HFFc6 (cell line): ENCODE measurements at regions not wholly inside any gene's neighbourhood (a gene's known extent, or its start where the extent isn't known, plus 50 kb on each side); places are given as distances from the start of the nearest gene placed in this dataset.
"Not testable (repeated sequence)": the region's sequence is repeated elsewhere in the genome, so short reads cannot be mapped to it uniquely, and the experiment has no call there.

ENCODE experiments used
- DNase-seq: peaks from one replicate; pipeline ENCODE4 v3.0.0-alpha.2; 2018
- H3K27ac Mint-ChIP-seq: 2 replicates; pipeline ENCODE4 v1.8.0; 2020; ENCODE audit warnings: mild to moderate bottlenecking, mixed read lengths
- H3K27me3 Mint-ChIP-seq: 2 replicates; pipeline ENCODE4 v1.8.0; 2021; ENCODE audit warnings: mild to moderate bottlenecking, moderate library complexity, mixed read lengths; ENCODE audit not compliant: insufficient read depth
- H3K36me3 Mint-ChIP-seq: 2 replicates; pipeline ENCODE4 v1.8.0; 2021; ENCODE audit warnings: low read depth, mixed read lengths
- H3K4me1 Mint-ChIP-seq: 2 replicates; pipeline ENCODE4 v1.8.0; 2020; ENCODE audit warnings: low read depth, mixed read lengths
- H3K4me3 Mint-ChIP-seq: 2 replicates; pipeline ENCODE4 v1.8.0; 2020; ENCODE audit warnings: mild to moderate bottlenecking, moderate library complexity, mixed read lengths
- H3K9me3 Mint-ChIP-seq: 2 replicates; pipeline ENCODE4 v1.8.0; 2020; ENCODE audit warnings: mild to moderate bottlenecking, mixed read lengths
- TF ChIP-seq, protein P1 (sequence below): fragments of 200-600 bp; sonication (generic); IDR thresholded peaks from 2 replicates; pipeline ENCODE4 v1.5.0; 2021; ENCODE audit warnings: antibody characterized with exemption, mild to moderate bottlenecking

DNA sequence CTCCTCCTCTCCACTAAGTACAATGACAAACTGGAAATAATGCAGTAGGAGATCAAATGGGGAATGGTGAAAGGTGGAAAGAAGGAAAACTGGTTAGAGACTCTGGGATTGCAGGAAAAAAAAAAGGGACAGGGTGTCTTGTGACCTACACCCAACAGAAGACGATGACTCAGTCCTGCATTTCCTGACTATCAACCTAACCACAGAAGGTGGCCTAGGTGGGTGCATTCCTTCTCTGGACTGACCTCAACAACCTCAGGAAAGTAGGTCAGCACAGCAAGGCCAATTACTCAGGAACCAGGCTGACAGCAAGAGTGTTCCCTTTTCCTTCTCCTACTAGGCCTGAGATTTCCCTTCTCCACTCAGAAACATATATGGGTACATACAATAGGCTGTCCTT is 1386.4 kb upstream of the ZEB2 start:
- peaks cover 4% of the 10 kb centered on the region; the same call in 1 of the 2 replicates for H3K9me3 Mint-ChIP-seq
- no peak overlapping the region for H3K27ac Mint-ChIP-seq
- no peaks in the 10 kb centered on the region for H3K4me1 Mint-ChIP-seq
- no peaks in the 10 kb centered on the region for H3K36me3 Mint-ChIP-seq
- no peaks in the 10 kb centered on the region for H3K27me3 Mint-ChIP-seq
- no peak overlapping the region for H3K4me3 Mint-ChIP-seq
- DNase-seq: no peak
- TF ChIP-seq, protein P1, sequence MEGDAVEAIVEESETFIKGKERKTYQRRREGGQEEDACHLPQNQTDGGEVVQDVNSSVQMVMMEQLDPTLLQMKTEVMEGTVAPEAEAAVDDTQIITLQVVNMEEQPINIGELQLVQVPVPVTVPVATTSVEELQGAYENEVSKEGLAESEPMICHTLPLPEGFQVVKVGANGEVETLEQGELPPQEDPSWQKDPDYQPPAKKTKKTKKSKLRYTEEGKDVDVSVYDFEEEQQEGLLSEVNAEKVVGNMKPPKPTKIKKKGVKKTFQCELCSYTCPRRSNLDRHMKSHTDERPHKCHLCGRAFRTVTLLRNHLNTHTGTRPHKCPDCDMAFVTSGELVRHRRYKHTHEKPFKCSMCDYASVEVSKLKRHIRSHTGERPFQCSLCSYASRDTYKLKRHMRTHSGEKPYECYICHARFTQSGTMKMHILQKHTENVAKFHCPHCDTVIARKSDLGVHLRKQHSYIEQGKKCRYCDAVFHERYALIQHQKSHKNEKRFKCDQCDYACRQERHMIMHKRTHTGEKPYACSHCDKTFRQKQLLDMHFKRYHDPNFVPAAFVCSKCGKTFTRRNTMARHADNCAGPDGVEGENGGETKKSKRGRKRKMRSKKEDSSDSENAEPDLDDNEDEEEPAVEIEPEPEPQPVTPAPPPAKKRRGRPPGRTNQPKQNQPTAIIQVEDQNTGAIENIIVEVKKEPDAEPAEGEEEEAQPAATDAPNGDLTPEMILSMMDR: no peak

DNA sequence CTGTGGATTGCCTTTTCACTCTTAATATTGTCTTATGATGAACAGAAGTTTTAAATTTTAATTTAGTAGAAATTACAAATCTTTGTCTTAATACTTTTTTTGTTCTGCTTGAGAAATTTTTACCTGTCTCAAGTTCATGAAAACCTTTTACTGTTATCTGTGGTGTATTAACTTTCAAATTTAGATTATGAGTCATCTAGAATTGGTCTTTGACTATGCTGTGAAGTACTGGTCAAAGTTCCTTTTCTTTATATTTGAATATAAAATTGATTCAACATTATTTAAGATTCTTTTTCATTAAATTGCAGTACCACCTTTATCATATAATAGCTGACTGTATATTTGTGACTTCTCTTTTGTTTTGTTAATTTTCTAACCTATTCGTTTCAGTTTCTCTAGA is 1385.5 kb upstream of the ZEB2 start:
- Mint-ChIP-seq H3K4me1 (no peaks in the 10 kb centered on the region), H3K27me3 (peaks cover 3% of the 10 kb centered on the region; the same call in 1 of the 2 replicates), H3K36me3 (no peaks in the 10 kb centered on the region), H3K27ac (no peak overlapping the region), H3K9me3 (peaks cover 4% of the 10 kb centered on the region; the same call in 1 of the 2 replicates), H3K4me3 (no peak overlapping the region)
- DNase-seq: no peak
- TF ChIP-seq, protein P1: no peak

DNA sequence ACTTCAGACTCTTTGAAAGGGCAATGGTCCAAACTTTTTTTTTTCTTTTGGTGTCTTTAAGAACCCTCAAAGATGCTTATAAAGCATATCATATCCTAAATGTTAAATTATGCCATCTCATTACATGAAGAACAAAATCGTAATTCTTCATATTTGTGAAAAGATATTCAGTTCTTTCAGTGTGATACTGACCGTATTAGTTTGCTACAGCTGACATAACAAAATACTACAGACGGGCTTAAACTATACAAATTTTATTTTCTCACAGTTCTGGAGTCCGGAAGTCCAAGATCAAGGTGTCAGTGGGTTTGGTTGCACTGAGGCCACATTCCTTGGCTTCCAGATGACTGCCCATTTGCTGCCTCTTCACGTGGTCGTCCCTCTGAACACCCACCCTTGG is 1377.2 kb upstream of the ZEB2 start:
- no peaks in the 10 kb centered on the region for H3K4me1 Mint-ChIP-seq
- no peak for DNase-seq
- TF ChIP-seq, protein P1: no peak
- no peak overlapping the region for H3K27ac Mint-ChIP-seq
- H3K4me3 Mint-ChIP-seq: no peak overlapping the region
- H3K36me3 Mint-ChIP-seq: no peaks in the 10 kb centered on the region
- peaks cover 3% of the 10 kb centered on the region; the same call in 1 of the 2 replicates for H3K27me3 Mint-ChIP-seq
- peaks cover 4% of the 10 kb centered on the region; the same call in 1 of the 2 replicates for H3K9me3 Mint-ChIP-seq

DNA sequence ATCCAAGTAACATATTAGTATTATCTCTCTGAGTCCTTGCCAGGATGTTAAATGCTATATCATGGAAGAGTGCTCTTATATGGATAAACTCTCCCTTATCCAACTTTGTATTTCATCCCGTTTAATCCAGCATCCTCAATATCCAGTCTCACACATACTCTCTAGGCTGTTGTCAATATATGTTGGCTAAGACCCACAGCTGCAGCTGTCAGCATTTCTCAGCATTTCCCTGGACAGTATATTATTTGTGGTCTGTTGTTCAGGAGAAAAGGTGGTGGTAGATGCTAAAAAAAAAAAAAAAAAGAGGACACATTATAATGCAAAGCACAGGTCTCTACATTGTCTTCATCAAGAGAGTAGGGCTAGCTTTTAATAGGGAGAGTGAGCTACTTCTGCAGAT is 1368.0 kb upstream of the ZEB2 start:
- Mint-ChIP-seq H3K27ac (no peak overlapping the region), H3K36me3 (no peaks in the 10 kb centered on the region), H3K27me3 (no peaks in the 10 kb centered on the region; the same call in none of the 2 replicates), H3K4me1 (no peaks in the 10 kb centered on the region), H3K9me3 (no peaks in the 10 kb centered on the region), H3K4me3 (no peak overlapping the region)
- no peak for DNase-seq
- TF ChIP-seq, protein P1: no peak

DNA sequence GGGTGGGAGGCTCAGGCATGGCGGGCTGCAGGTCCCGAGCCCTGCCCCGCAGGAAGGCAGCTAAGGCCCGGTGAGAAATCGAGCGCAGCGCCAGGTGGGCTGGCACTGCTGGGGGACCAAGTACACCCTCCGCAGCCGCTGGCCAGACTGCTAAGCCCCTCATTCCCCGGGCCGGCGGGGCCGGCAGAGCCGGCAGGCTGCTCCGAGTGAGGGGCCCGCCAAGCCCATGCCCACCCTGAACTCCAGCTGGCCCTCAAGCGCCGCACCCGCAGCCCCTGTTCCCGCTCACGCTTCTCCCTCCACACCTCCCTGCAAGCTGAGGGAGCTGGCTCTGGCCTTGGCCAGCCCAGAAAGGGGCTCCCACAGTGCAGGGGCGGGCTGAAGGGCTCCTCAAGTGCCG is 1361.1 kb upstream of the ZEB2 start:
- not testable (repeated sequence) for H3K4me3 Mint-ChIP-seq, H3K9me3 Mint-ChIP-seq, H3K36me3 Mint-ChIP-seq

DNA sequence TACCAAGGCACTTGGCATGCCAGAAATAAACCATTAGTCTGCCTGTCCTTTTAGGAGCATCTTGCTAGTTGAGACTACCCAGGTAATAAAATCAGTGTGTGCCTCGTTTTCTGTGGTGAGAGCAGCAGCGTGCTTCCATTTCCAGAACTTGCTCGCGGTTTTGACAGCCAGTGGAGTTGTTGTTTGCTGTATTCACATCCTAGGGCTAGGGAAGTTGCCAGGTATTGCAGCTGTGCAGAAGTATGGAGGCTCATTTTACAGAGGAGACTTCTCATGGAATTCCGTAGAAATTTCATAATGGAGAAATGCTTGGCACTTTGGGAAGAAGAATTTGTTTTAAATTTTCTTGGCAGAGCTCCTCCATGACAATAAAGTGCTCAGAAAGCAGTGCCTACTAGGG is 1355.1 kb upstream of the ZEB2 start:
- no peaks in the 10 kb centered on the region for H3K4me1 Mint-ChIP-seq
- H3K4me3 Mint-ChIP-seq: no peak overlapping the region
- no peaks in the 10 kb centered on the region for H3K9me3 Mint-ChIP-seq
- H3K27me3 Mint-ChIP-seq: no peaks in the 10 kb centered on the region
- no peak overlapping the region for H3K27ac Mint-ChIP-seq
- TF ChIP-seq, protein P1: no peak
- no peak for DNase-seq
- no peaks in the 10 kb centered on the region for H3K36me3 Mint-ChIP-seq

More for the DNA sequence above, 1361.1 kb upstream of the ZEB2 start:
- H3K27me3 Mint-ChIP-seq, DNase-seq, H3K4me1 Mint-ChIP-seq, H3K27ac Mint-ChIP-seq: not testable (repeated sequence)
